ENCODE measurements at regions not wholly inside any gene's neighbourhood (a gene's known extent, or its start where the extent isn't known, plus 50 kb on each side); places are given as distances from the start of the nearest gene placed in this dataset.

- no peak overlapping the region for H3K27ac Mint-ChIP-seq
- TF ChIP-seq, protein P1, sequence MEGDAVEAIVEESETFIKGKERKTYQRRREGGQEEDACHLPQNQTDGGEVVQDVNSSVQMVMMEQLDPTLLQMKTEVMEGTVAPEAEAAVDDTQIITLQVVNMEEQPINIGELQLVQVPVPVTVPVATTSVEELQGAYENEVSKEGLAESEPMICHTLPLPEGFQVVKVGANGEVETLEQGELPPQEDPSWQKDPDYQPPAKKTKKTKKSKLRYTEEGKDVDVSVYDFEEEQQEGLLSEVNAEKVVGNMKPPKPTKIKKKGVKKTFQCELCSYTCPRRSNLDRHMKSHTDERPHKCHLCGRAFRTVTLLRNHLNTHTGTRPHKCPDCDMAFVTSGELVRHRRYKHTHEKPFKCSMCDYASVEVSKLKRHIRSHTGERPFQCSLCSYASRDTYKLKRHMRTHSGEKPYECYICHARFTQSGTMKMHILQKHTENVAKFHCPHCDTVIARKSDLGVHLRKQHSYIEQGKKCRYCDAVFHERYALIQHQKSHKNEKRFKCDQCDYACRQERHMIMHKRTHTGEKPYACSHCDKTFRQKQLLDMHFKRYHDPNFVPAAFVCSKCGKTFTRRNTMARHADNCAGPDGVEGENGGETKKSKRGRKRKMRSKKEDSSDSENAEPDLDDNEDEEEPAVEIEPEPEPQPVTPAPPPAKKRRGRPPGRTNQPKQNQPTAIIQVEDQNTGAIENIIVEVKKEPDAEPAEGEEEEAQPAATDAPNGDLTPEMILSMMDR (IDR thresholded peaks at IDR 0.05; ENCODE audit: unreplicated experiment): no peak
These were observed 181.2 kb upstream of the ADRA1B start for GRCh38 chr5:159735036-159735435.

DNA sequence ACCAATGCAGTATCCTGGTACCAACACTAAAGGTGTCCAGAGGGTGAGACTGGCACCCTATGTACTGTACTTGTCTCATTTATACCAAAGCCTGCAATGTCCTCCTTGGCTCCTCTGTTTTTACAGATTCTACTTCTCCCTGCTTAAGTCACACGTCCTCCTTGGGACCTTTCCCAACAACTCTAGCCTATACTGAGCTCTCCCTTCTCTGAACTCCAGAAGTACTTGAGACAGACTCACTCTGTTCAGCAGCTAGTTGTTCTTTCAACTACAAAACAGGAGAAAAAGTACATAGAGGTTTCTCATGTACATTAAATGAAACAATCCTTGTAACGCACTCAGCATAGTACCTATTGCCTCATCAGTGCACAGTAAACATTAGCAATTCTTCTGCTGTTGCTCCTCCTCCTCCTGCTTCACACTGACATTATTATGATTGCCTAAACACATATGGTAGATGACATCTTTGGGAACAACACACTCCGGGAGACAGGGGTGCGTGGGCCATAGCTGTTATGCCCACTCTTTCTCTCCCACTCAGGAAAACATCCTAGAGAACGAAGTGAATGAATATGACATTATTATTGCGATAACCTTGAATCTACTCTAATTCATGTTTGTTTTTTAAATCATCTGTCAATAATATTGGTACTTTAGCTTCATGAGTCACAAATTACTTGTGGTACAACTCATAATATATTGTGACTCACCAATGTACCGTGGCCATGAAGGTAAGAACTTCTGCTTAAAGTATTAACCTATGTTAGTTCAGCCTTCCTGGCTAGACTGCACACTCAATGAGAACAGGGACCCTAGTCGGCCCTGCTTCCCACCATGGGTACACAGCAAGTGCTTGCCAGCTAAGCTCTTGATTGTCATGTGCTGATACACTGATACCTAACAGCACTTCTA lies 180.3 kb upstream of the ADRA1B start:
- TF ChIP-seq, protein P1 (IDR thresholded peaks at IDR 0.05; ENCODE audit: unreplicated experiment): no peak
- H3K36me3 Mint-ChIP-seq (ENCODE audit: insufficient read depth): no peaks in the 10 kb centered on the region
- H3K9me3 Mint-ChIP-seq (ENCODE audit: low read depth): peaks cover 5% of the 10 kb centered on the region
- no peaks in the 10 kb centered on the region for H3K27me3 Mint-ChIP-seq
- no peaks in the 10 kb centered on the region for H3K4me1 Mint-ChIP-seq (ENCODE audit: low read depth)
- no peak for DNase-seq (ENCODE audit: low spot score, unreplicated experiment)
- no peak overlapping the region for H3K4me3 Mint-ChIP-seq (ENCODE audit: low read depth)
- no peak overlapping the region for H3K27ac Mint-ChIP-seq

More at GRCh38 chr5:159735036-159735435, 181.2 kb upstream of the ADRA1B start:
- Mint-ChIP-seq H3K36me3 (ENCODE audit: insufficient read depth) (no peaks in the 10 kb centered on the region), H3K9me3 (ENCODE audit: low read depth) (no peaks in the 10 kb centered on the region), H3K4me3 (ENCODE audit: low read depth) (no peak overlapping the region), H3K4me1 (ENCODE audit: low read depth) (no peaks in the 10 kb centered on the region), H3K27me3 (no peaks in the 10 kb centered on the region)
- no peak for DNase-seq (ENCODE audit: low spot score, unreplicated experiment)

DNA sequence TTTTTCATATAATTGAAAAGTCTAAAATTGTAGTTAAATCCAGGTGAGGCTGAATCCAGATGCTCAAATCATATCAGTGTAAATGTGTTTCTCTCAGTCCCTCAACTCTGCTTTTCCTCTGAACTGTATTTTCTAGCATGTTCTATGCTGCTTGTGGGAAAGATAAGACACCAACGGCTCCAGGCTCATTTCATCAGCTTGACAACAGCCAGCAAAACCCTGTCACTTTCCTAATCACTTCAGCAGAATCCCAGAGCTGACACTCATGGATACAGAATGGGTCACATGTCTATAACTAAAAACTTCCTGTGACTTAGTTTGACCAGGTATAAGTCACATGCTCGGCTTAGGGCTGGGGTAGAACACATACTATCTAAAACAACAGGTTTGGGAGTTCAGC lies 179.4 kb upstream of the ADRA1B start:
- Mint-ChIP-seq H3K27me3 (no peaks in the 10 kb centered on the region), H3K4me3 (ENCODE audit: low read depth) (no peak overlapping the region), H3K9me3 (ENCODE audit: low read depth) (peaks cover 6% of the 10 kb centered on the region), H3K36me3 (ENCODE audit: insufficient read depth) (no peaks in the 10 kb centered on the region), H3K4me1 (ENCODE audit: low read depth) (no peaks in the 10 kb centered on the region), H3K27ac (no peak overlapping the region)
- DNase-seq (ENCODE audit: low spot score, unreplicated experiment): no peak
- TF ChIP-seq, protein P1 (IDR thresholded peaks at IDR 0.05; ENCODE audit: unreplicated experiment): no peak

DNA sequence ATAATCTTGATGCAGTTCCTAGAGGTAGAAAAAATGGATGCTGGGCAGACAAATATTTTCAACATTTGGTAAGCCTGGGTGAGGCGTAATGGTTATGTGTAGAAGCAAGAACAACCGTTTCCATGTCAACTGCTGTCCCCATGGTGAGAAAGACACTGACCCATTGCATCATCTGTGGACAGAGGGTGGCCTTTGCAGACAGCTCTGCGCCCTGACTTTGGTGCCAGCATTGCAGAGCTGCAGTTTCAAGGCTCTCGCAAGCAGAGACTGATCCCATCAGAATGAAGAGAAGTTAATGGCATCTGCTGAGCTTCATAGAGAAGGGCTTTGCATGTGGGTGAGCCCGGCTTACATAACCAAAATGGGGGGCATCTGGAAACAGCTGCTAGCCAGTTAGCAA lies 179.0 kb upstream of the ADRA1B start:
- no peak overlapping the region for H3K4me3 Mint-ChIP-seq (ENCODE audit: low read depth)
- no peaks in the 10 kb centered on the region for H3K4me1 Mint-ChIP-seq (ENCODE audit: low read depth)
- no peaks in the 10 kb centered on the region for H3K36me3 Mint-ChIP-seq (ENCODE audit: insufficient read depth)
- H3K9me3 Mint-ChIP-seq (ENCODE audit: low read depth): peaks cover 6% of the 10 kb centered on the region
- H3K27me3 Mint-ChIP-seq: no peaks in the 10 kb centered on the region
- no peak overlapping the region for H3K27ac Mint-ChIP-seq
- TF ChIP-seq, protein P1 (IDR thresholded peaks at IDR 0.05; ENCODE audit: unreplicated experiment): no peak
- DNase-seq (ENCODE audit: low spot score, unreplicated experiment): no peak

DNA sequence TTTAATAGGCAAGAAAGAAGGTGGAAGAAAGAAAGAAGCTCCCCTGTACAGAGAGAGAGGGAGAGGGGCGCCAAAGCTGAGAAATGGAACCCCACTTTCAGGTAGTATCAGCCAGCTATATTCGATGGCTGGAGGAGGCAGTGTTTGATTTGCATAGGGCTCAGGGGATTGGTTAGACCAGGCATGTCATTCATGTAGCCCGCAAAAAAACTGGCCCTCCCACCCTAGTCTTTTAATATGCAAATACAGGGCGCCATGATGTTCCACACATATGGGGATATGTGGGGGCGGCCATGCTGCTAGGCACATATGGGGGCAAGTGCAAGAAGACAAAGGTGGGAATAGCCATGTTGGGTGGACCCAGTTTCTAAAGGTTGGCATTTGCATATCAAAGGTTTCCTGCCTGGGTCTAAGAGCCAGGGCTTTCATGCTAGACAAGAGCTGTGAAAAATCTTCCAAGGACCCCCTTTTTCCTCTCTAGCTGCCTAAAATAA lies 174.4 kb upstream of the ADRA1B start:
- Mint-ChIP-seq H3K36me3 (ENCODE audit: insufficient read depth) (no peaks in the 10 kb centered on the region), H3K9me3 (ENCODE audit: low read depth) (peaks cover 12% of the 10 kb centered on the region), H3K4me1 (ENCODE audit: low read depth) (no peaks in the 10 kb centered on the region), H3K4me3 (ENCODE audit: low read depth) (no peak overlapping the region), H3K27me3 (no peaks in the 10 kb centered on the region), H3K27ac (no peak overlapping the region)
- no peak for DNase-seq (ENCODE audit: low spot score, unreplicated experiment)
- TF ChIP-seq, protein P1 (IDR thresholded peaks at IDR 0.05; ENCODE audit: unreplicated experiment): no peak
